Right lung (tissue), 2 donors: ENCODE measurements at regions not wholly inside any gene's neighbourhood (a gene's known extent, or its start where the extent isn't known, plus 50 kb on each side); places are given as distances from the start of the nearest gene placed in this dataset.

Source experiments
- DNase-seq, 2 donors: peaks; one replicate each; pipeline ENCODE4 v3.0.0-alpha.2; 2013

DNA sequence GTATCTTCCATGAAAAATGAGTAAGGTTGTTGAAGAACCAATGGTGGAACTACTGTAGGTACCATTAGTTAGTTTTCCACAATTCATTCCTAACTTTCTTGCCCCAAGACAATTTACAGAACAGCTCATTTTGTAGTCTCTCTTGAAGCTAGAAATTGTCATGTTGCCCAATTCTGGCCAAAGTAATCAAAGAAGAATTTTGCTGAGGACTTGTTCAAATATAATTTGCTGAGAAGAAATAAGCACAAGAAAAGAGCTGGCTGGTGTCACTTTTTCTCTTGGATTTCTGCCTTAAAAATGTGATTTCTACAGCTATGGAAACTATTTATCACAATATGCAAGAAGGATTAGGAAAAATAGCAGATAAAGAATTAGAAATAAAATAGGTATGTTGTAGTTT lies 199.2 kb upstream of the SEMA3A start:
- DNase-seq = peak in 1 of 2 donors; percentile 30

DNA sequence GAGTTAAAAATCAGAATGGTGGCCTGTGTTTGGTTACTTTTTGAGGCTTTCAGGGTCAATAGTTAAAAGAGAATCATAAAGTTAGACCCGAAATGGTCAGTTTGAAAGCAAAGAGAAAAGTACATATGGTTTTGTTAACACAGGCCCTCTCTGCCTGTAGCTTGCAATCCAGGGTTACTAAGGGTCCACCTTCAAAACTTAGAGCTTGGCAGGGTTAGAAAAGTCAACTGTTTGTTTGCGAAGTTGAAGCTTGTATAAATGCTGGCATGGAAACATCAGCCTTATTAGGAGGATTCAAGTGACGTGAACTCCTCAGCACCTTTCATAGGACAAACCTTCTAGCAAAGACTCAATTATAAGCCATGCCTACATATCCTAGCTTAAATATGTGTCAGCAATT lies 196.3 kb upstream of the SEMA3A start:
- no peak for DNase-seq

DNA sequence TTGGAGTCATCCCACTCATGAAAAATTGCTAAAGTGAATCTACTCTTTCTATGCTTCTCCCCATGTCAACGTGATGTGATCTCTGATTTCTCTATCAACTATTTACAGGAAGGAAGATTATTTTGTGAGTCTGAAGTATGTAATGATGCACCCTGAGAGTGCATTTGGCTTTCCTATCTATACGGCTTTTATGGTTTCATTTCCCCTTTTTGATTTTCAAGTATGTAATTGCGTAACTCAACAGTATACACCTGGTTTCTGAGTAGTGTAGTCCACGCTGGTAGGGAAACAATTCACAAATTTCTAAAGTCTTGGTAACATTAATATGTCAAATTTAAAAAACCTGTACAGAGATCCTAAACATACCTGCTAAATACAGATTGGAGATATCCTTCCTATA lies 194.7 kb upstream of the SEMA3A start:
- no peak for DNase-seq

DNA sequence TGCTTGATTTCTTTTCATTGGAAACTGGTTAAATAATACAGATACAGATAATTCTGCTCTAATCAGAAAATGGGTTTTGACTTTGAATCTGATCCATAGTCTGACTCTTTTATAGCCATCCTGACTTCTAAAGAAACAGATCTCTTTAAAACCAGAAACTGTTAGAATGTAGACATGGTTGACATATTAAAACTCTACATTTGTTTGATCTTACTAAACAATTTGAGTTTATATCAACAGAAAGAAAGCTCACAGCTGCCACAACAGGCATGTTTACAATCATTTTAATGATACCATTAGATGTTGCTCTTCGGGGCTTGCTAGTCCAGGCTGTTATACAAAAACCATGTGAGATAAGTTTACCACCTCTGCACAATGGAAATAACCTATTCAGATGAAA lies 193.0 kb upstream of the SEMA3A start:
- DNase-seq = no peak

DNA sequence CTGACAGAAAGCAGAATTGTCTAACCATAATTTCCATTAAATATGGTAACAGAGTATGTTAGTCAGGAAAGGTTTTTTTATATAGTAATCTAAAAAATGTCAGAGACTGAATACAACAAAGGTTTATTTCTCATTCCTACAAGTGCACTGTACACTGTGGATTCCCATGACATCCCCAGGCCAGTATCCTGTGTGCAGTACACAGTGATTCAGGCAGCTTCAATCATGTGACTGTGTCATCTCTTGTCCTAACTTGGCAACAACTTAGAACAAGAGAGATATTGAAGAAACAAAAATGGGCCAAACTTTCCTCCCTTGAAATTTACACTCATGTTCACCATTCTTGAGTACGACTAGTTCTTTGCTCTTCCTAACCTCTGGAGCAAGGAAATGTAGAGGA lies 189.8 kb upstream of the SEMA3A start:
- DNase-seq = no peak

DNA sequence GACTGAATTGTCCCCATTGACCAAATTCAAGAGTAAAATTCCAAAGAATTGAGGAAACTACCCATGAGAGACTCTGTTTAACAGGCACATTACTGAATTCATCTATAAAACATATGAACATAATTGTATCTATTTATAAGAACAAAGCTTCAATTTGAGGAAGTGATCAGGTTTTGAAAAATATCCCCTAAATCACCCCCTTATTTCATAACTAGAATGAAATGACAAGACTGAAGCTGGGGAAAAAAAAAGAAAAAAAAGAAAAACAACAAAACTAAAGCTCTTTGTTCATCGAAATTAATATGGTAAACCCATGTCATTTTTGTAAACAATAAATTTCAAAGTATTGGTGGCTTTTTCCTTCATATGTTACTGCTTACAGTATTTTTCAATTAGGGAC lies 184.9 kb upstream of the SEMA3A start:
- no peak for DNase-seq

DNA sequence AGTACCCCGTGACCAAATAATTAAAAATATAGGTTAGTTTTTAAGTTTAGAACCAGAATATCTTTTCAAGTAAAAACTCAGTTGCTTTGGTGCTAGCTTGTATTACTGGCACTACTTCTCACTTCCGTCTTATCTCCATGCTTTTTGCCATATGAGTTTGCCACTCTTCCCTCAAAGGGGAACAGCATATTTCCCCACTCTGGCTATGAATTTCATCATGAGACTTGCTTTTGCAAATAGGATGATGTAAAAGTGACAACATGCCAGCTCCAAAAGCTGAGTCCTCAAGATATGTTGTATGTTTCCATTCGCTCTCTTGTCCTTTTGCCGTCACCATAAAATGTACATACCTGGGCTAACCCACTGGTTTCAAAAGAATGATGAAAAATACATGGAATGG lies 178.1 kb upstream of the SEMA3A start:
- no peak for DNase-seq

DNA sequence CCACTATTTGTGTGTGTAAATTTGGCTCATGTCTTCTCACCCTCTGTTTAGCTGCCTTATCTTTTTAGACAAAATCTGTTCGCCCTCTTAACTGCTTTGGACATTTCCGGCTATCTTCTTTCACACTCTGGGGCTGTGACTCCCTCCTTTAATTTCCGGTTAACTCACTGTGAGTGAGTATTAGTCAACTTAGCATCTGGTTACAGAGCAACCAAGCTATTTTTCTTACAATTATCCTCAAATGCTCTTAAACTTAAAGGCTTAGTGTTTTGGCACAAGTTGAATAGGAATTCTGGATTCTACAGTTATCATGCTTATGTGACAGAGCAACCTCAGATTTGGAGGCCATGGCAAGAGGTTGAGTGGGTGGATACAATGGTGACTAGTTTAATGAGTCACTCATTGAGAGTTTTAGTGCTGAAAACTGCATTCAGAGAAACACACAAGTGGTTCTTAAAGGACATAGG lies 177.6 kb upstream of the SEMA3A start:
- no peak for DNase-seq

DNA sequence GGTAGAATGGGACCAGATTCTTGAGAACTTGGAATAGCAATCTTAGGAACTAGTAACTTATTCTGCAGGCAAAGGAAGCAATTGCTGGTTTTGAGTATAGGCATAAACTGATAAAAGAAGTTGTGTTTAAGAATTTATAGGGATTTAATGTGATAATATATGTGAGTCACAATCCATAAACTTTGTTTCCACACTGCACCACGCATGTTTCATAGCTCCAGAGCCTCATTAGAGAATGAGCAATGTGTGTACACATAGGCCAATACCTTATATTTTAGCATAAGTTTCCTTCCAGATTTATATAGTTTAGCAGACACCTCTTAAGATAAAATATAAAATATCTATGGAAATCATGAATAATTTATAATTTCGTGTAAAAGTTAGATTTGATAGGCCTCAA lies 175.5 kb upstream of the SEMA3A start:
- no peak for DNase-seq

DNA sequence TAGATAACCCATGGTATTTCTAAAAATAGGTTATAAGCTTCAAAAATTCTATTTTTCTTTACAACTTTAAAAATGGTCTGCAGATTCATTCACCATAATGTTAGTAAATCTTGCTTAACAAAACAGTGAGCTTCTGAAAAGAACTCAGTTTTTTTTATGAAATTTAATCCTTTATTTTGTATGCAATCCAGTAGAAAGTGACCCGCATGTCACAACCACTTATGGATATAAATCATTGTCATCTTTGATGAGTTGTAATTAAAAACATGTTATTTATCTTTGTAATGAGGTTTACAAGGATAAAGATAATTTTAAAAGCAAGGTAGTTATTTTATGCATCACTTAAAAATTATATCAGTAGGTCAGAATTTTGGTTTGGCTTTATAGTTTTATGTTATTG lies 173.5 kb upstream of the SEMA3A start:
- DNase-seq = no peak

DNA sequence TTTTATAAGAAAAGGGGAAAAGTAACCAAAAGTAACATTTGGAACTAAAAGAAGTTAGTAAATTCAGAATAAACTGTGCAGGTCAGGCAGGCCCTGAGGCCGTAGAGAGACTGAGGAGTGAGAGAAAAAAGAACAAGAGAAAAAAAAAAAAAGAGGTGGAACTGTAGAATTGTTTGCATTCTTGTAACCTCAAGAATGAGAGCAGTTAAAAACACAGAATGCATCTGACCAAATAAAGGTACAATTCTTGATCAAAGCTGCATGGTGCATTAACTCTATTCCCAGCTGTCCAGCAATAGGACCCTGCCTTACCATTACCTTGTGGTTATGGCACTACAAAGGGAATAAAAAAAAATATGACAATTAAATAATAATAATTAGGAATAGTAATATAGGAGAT lies 170.1 kb upstream of the SEMA3A start:
- DNase-seq = no peak

DNA sequence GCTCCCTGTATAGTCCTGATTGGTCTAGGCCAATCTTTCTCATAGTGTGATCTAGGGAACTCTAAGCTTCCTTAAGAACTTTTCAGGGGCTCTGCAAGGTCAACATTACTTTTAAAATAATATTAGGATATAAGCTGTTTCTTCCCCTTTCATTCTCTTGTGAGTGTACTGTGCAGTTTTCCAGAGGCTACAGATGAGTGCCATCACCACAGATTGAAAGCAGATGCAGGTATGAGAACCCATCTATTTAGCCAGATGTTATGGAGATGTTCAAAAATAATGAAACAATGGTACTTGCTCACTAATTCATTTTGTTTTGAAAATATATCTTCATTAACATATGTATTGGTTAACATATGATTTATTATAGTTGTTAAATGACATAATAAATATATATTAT lies 169.2 kb upstream of the SEMA3A start:
- no peak for DNase-seq

DNA sequence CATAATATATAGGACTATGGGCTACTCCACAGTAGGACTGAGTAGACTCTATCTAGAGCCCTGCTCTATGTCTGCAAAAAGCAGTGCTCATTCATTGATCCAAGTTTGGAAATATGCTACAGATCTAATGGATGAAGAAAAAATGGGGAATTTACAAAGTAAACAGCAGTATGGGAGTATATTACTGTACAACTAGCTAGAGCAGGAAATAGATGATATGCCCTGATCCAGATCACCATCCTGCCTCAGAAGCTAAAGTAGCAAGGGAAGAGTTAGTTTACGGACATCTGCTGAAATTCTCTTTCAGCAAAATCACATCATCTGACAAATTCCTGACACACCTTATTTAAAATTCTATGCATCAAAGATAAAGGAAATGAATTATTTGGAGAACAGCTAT lies 168.2 kb upstream of the SEMA3A start:
- no peak for DNase-seq

DNA sequence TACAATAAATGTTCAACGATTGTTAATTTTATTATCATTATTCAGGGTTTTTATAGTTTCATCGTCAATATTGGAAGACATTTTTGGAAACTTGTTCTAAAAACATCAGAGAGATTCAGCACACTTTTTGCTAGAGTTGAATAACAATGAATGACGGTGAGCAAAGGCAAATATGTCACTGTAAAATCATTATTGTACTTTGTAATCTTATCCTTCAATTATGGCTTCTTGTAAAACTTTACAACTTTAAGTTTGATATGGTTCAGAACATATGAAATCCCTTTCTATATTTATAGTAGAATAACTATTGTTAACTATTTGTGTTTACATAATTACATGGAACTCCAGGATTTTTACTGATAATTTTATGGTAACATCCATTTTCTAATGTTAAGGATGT lies 167.8 kb upstream of the SEMA3A start:
- no peak for DNase-seq

DNA sequence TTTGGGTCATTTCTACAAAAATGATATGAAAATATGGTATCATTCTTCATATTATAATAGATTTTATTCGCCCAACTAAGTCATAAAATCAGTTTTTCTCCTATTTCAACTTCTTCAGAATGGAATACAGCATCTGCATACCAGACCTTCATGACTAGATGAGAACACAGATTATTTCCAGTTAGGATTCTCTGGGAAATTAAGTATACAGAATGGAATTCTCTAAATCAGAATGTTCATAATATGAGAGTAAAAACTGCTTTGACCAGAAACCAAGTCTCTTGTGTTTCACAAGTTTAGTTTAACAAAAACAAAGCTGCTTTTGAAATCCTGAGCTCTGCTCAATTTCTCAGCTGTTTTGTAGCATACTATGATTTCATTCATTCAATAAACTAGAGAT lies 160.3 kb upstream of the SEMA3A start:
- DNase-seq = no peak

DNA sequence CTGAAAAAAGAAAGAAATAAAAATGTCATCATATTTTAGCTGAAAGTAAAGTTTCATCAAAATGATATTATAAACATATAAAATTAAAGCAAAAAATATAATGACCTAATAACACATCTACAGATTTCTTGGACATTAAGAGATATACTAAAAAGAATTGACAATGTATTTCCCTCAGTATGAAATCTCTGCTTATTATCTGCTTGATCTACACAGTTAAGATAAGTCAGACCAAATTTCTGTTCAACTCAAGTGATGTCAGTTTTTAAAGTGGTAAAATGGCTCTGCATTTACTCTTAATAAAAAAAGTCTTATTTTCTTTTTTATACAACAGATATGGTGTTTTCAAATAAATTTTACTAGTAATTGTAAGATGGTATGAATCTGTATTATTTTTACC lies 159.4 kb upstream of the SEMA3A start:
- no peak for DNase-seq

DNA sequence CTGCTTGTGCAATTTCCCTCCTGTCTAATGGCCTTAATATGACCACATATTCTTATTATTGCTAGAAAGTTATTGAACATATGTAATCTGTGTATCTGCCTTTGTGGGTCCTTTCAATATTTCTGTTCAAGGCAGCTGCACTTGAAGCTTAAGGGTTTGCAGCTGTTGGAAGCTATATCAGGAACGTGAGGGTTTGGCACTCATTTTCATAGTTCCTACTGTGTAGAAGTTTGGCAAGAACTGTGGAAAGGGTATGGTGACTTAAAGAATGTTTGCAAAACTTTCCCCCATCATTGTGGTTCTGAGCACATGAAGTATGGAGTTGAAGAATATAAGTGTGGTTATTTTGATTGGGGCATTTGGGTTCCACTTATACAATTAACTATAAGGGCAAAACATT lies 144.7 kb upstream of the SEMA3A start:
- no peak for DNase-seq

DNA sequence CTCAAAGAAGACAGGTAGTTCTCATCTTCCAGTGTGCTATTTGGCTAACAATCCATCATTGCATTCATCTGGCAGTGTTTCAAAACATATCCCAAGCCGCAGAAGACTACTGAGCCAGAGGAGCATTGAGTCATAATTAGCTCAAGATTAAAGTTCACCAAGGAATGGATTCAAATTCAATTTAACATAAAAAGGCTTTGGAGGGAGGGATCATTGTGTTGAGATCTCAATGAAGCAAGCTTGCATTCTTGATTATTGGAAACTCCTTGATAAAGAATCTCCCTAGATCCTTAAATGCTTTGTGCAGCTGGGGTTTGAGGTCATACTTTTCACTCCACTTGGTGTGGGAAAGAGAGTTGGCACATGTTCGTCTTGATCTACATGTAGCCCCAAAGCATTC lies 142.8 kb upstream of the SEMA3A start:
- no peak for DNase-seq

DNA sequence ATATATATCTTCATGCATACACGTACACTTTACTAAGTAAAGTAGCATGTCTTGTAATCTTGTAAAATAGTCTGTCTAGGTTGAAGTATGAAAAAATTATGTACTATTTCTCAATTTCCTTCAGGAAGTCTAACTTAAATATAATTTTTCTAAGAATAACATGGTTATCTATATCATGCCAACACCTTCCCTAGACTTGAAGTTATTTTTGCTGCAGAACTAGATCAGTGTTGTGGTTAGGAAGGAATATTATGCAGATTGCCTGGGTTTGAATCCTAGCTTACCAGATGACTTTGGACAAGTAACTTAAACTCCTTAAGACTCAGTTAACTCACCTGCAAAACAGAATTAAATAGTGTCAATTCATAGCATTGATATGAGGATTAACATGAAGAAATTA lies 142.2 kb upstream of the SEMA3A start:
- no peak for DNase-seq

DNA sequence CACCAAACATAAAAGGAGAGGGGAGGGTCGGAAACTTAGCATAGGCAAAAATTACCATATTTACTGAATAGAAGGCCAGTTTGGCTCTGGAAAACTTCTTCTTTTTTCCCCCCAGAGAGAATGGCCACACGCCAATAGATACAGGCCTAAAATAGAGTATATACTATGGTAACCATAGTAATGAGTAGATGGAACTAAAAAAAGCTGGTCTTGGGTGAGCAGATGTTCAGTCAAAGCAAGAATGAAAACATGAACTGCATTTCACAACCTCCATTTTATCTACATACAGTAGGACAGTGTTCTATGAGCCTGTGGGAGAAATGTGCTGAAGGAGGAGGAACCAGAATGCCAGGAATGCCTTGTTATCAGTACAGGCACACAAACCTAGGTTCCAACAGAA lies 141.7 kb upstream of the SEMA3A start:
- DNase-seq = no peak

DNA sequence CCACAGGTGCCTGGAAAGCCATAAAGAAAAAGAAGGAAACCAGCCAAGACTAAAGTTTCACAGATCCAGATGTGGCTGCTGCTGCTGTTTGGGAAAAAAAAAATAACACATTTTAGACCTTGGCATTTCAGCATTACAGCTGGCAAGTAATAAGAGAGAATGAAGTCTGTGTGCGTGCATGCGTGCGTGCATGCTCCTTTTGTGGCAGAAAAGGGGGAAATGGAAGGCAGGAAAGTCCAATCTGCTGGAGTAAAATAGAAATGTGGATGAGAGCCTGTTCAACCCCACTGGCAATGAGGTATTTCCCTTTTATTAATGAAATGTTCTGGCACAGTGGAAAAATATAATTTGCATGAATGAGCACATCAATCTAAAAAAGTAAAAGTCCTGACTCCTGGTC lies 137.0 kb upstream of the SEMA3A start:
- no peak for DNase-seq

DNA sequence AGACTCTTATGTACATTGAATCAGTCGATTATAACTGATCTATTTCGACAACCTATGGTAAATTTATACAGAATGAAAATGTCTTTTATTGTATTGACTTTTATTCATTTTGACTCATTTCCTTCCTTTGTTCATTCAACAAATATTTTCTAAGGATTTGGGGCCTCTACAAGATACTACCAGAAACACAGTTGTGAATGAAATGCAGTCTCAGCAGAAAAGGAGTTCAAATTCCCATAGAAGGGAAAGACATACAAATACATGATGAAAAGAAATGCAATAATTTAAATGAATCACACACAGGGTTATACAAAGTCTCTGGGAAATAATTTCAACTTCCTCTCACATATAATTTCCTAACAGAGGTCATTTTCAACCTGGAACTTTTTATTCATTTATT lies 134.0 kb upstream of the SEMA3A start:
- no peak for DNase-seq

DNA sequence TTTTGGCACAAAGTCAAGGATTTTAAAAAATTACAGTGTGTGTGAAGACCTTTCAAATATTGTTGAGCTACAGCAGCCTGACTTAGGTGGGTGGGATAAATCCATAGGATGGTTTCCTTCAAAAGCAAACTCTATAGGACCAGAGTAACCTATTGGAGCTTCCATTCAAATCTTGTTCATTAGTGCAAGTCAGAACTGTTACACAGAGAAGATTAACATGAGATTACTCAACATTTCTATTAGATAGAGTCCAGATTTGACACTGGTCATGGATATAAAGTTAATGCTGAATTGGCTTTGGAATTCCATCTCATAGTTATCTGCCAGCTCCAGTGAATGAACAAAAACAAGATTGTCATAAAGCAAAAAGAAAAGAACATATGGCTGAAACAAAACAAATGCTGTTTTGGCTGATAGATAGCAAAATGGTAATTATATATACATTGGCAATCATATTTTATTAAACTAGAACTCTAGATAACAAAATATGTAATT lies 129.6 kb upstream of the SEMA3A start:
- DNase-seq = peak; percentile 18 to 37

DNA sequence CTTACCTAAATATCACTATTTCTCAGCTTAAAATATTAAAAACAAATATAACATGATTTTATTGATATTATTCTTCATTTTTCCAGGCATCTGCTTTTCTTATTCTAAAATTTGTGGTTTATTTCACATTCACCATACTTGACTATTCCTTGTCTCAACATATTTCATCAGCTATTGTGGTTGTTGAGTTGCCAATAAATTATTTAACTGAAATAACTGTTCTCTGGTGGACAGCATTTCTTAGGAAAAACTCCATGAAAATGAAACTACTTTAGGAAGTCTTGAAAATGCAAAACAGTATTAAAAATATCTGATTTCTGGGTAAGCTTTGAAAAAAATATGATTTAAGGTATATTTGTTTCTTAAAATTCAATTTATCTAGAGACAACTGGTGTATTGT lies 122.9 kb upstream of the SEMA3A start:
- DNase-seq = no peak

DNA sequence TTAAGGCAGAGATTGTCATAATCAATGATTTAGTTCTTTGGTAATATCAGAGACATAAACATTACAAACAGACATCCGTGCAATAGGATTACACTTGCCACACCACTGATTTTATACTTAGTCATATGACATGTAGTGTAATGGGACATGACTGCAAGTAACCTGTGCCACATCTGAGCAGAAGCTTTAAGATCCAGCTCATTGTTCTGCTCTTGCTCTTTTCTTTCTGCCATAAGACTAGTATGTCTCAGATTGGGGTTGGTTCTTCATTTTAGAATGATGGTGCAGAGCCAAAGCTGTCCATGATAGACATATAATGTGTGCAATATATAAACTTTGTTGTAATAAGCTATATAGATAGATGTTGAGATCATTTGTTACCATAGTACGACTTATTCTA lies 119.7 kb upstream of the SEMA3A start:
- DNase-seq = no peak
